H1 (cell line): ENCODE measurements at regions not wholly inside any gene's neighbourhood (a gene's known extent, or its start where the extent isn't known, plus 50 kb on each side); places are given as distances from the start of the nearest gene placed in this dataset.

Experiments
- CTCF ChIA-PET: fragments of 300-600 bp; sonication (Branson Sonifier 250); formaldehyde crosslinking; loops from one replicate; lab custom pipeline; 2021; ENCODE audit not compliant: partially characterized antibody; lab: Charles Lee
- POLR2A ChIA-PET: fragments of 300-600 bp; sonication (Branson Sonifier 250); formaldehyde crosslinking; loops from one replicate; lab custom pipeline; 2021; ENCODE audit warnings: inconsistent platforms; ENCODE audit not compliant: partially characterized antibody; lab: Charles Lee
- DNase-seq, 2 experiments: peaks; one replicate each; pipeline versions ENCODE4 v3.0.0 to v3.0.0-alpha.2; 2010 to 2022; ENCODE audit warnings: low spot score in 2 of 2, low read depth in 1 of 2, mixed read lengths in 1 of 2
- FAIRE-seq: peaks from 2 replicates; lab custom pipeline; 2011; peaks lifted over from hg19 to GRCh38; lab: Jason Lieb, UNC
- H2AFZ ChIP-seq: 2 replicates; pipeline ENCODE4 v1.8.1; 2012; ENCODE audit warnings: low read length, inconsistent platforms
- H2AK5ac ChIP-seq: 2 replicates; pipeline ENCODE4 v1.6.1; 2013; ENCODE audit warnings: low read depth, low read length
- H2BK120ac ChIP-seq: replicated peaks from 2 replicates; pipeline ENCODE3; 2013; ENCODE audit warnings: low read depth, low read length, inconsistent platforms
- H2BK12ac ChIP-seq: 2 replicates; pipeline ENCODE4 v1.6.1; 2013; ENCODE audit warnings: low read depth, low read length
- H2BK15ac ChIP-seq: 2 replicates; pipeline ENCODE4 v1.6.1; 2013; ENCODE audit warnings: low read length
- H2BK20ac ChIP-seq: 2 replicates; pipeline ENCODE4 v1.6.1; 2013; ENCODE audit warnings: low read length
- H2BK5ac ChIP-seq: 2 replicates; pipeline ENCODE4 v1.6.1; 2013; ENCODE audit warnings: low read depth, low read length
- H3K14ac ChIP-seq: 2 replicates; pipeline ENCODE4 v1.6.1; 2013; ENCODE audit warnings: inconsistent platforms; ENCODE audit not compliant: insufficient read length
- H3K18ac ChIP-seq: 2 replicates; pipeline ENCODE4 v1.6.1; 2013; ENCODE audit warnings: low read length; ENCODE audit errors: extremely low read depth
- H3K23ac ChIP-seq: 2 replicates; pipeline ENCODE4 v1.6.1; 2013; ENCODE audit warnings: inconsistent platforms; ENCODE audit not compliant: insufficient read length
- H3K23me2 ChIP-seq: 2 replicates; pipeline ENCODE4 v1.6.1; 2013; ENCODE audit warnings: low read depth, low read length
- H3K27ac ChIP-seq: 2 replicates; pipeline ENCODE4 v1.6.1; 2011; ENCODE audit warnings: low read depth, low read length, inconsistent platforms
- H3K27me3 ChIP-seq, 4 experiments: replicated peaks in 1 of 4; 1 replicate in 1 of 4; 2 replicates in 3 of 4; pipeline versions ENCODE4 v1.6.1 to v1.8.1; 2011 to 2013; ENCODE audit warnings: low read length in 3 of 4, mild to moderate bottlenecking in 3 of 4, inconsistent platforms in 2 of 4, mixed read lengths in 2 of 4, moderate library complexity in 1 of 4; ENCODE audit not compliant: control insufficient read depth in 3 of 4, insufficient read depth in 3 of 4; ENCODE audit errors: extremely low read depth in 1 of 4
- H3K36me3 ChIP-seq, 4 experiments: 2 replicates each; pipeline versions ENCODE4 v1.6.1 to v1.8.1; 2011 to 2013; ENCODE audit warnings: mild to moderate bottlenecking in 4 of 4, low read length in 3 of 4, moderate library complexity in 2 of 4, control low read depth in 1 of 4, inconsistent platforms in 1 of 4; ENCODE audit not compliant: insufficient read depth in 4 of 4, control insufficient read depth in 2 of 4
- H3K4ac ChIP-seq: replicated peaks from 2 replicates; pipeline ENCODE3; 2013; ENCODE audit warnings: low read length, low read depth, mixed read lengths, inconsistent platforms; ENCODE audit not compliant: insufficient read length
- H3K4me1 ChIP-seq, 4 experiments: replicated peaks in 1 of 4; 1 replicate in 1 of 4; 2 replicates in 3 of 4; pipeline versions ENCODE4 v1.6.1 to v1.8.1; 2011 to 2013; ENCODE audit warnings: low read length in 3 of 4, inconsistent platforms in 2 of 4, mixed read lengths in 1 of 4; ENCODE audit not compliant: insufficient read depth in 4 of 4, control insufficient read depth in 3 of 4
- H3K4me2 ChIP-seq, 2 experiments: 2 replicates each; pipeline versions ENCODE4 v1.6.1 to v1.8.1; 2011 to 2013; ENCODE audit warnings: low read depth in 2 of 2, low read length in 2 of 2, control low read depth in 1 of 2, inconsistent platforms in 1 of 2, mild to moderate bottlenecking in 1 of 2; ENCODE audit not compliant: insufficient read depth in 1 of 2
- H3K4me3 ChIP-seq, 4 experiments: fragments of 200-600, 300-600 bp in 1 of 4; sonication (generic), shearing (Covaris generic), sonication (Bioruptor Twin) in 1 of 4; 2 replicates each; pipeline versions ENCODE4 v1.5.1 to v1.8.1; 2011 to 2016; ENCODE audit warnings: low read length in 4 of 4, low read depth in 3 of 4, control low read depth in 2 of 4, inconsistent platforms in 2 of 4, mild to moderate bottlenecking in 2 of 4, mixed read lengths in 1 of 4, moderate library complexity in 1 of 4; ENCODE audit not compliant: insufficient read depth in 2 of 4; ENCODE audit errors: extremely low read depth in 1 of 4
- H3K56ac ChIP-seq: replicated peaks from 2 replicates; pipeline ENCODE3; 2013; ENCODE audit warnings: low read depth, mild to moderate bottlenecking, mixed read lengths, low read length, inconsistent platforms; ENCODE audit not compliant: insufficient read length
- H3K79me1 ChIP-seq: 2 replicates; pipeline ENCODE4 v1.6.1; 2013; ENCODE audit warnings: low read depth, low read length, control low read depth
- H3K79me2 ChIP-seq, 2 experiments: 2 replicates each; pipeline versions ENCODE4 v1.6.1 to v1.8.1; 2012 to 2013; ENCODE audit warnings: low read length in 2 of 2, mild to moderate bottlenecking in 2 of 2, inconsistent platforms in 1 of 2; ENCODE audit not compliant: insufficient read depth in 2 of 2, control insufficient read depth in 1 of 2
- H3K9ac ChIP-seq, 4 experiments: replicated peaks in 1 of 4; 1 replicate in 1 of 4; 2 replicates in 3 of 4; pipeline versions ENCODE4 v1.6.1 to v1.8.1; 2011 to 2013; ENCODE audit warnings: low read depth in 3 of 4, low read length in 3 of 4, control low read depth in 2 of 4, mild to moderate bottlenecking in 2 of 4, moderate library complexity in 2 of 4, inconsistent platforms in 1 of 4; ENCODE audit errors: extremely low read depth in 1 of 4
- H3K9me3 ChIP-seq, 2 experiments: 2 replicates each; pipeline versions ENCODE4 v1.6.1 to v1.8.1; 2012 to 2013; ENCODE audit warnings: mild to moderate bottlenecking in 2 of 2, moderate library complexity in 2 of 2, control low read depth in 1 of 2, inconsistent platforms in 1 of 2, low read depth in 1 of 2, low read length in 1 of 2, mixed read lengths in 1 of 2; ENCODE audit not compliant: insufficient read depth in 2 of 2
- H4K20me1 ChIP-seq, 2 experiments: replicated peaks in 1 of 2; 2 replicates each; pipeline versions ENCODE3 to v1.8.1; 2011 to 2013; ENCODE audit warnings: inconsistent platforms in 2 of 2, low read length in 2 of 2, mild to moderate bottlenecking in 1 of 2; ENCODE audit not compliant: insufficient read depth in 2 of 2, control insufficient read depth in 1 of 2
- H4K5ac ChIP-seq: 2 replicates; pipeline ENCODE4 v1.6.1; 2013; ENCODE audit warnings: low read length, low read depth, mixed read lengths, inconsistent platforms; ENCODE audit not compliant: insufficient read length
- H4K8ac ChIP-seq: 2 replicates; pipeline ENCODE4 v1.8.0; 2013; ENCODE audit warnings: mild to moderate bottlenecking, moderate library complexity, low read length, inconsistent platforms; ENCODE audit not compliant: insufficient read depth; ENCODE audit errors: extremely low read depth
- H4K91ac ChIP-seq: replicated peaks from 2 replicates; pipeline ENCODE3; 2013; ENCODE audit warnings: low read length, mixed read lengths, inconsistent platforms; ENCODE audit not compliant: insufficient read length
- BCL11A ChIP-seq, 2 experiments: IDR thresholded peaks; one replicate each; pipeline ENCODE4 v1.6.1; 2011; ENCODE audit warnings: low read depth in 2 of 2, low read length in 2 of 2, mild to moderate bottlenecking in 2 of 2
- CHD1 ChIP-seq: IDR thresholded peaks from 2 replicates; pipeline ENCODE4 v1.6.1; 2012; ENCODE audit warnings: low read depth, low read length, improper control_type of control experiment
- JUN ChIP-seq: IDR thresholded peaks from 2 replicates; pipeline ENCODE4 v1.6.1; 2011; ENCODE audit warnings: low read depth, mild to moderate bottlenecking, improper control_type of control experiment, low read length
- KDM4A ChIP-seq: IDR thresholded peaks from one replicate; pipeline ENCODE4 v1.7.1; 2012; ENCODE audit warnings: low read depth, mild to moderate bottlenecking, moderate library complexity, low read length, inconsistent platforms; ENCODE audit not compliant: severe bottlenecking
- SIN3A ChIP-seq, 2 experiments: IDR thresholded peaks in 1 of 2; conservative IDR thresholded peaks in 1 of 2; 2 replicates each; pipeline ENCODE4 v1.6.1; 2011 to 2012; ENCODE audit warnings: low read length in 2 of 2, improper control_type of control experiment in 1 of 2, low read depth in 1 of 2, mild to moderate bottlenecking in 1 of 2
- SIX5 ChIP-seq: IDR thresholded peaks from 2 replicates; pipeline ENCODE4 v1.6.1; 2011; ENCODE audit warnings: mild to moderate bottlenecking, low read depth, low read length
- SP1 ChIP-seq: IDR thresholded peaks from 2 replicates; pipeline ENCODE4 v1.6.1; 2011; ENCODE audit warnings: low read depth, low read length
- SRF ChIP-seq: IDR thresholded peaks from 2 replicates; pipeline ENCODE4 v1.6.1; 2011; ENCODE audit warnings: mild to moderate bottlenecking, low read depth, low read length, moderate library complexity
- TAF7 ChIP-seq: optimal IDR thresholded peaks from 2 replicates; pipeline ENCODE3; 2011; ENCODE audit warnings: low read depth, mild to moderate bottlenecking, inconsistent platforms, low read length, moderate library complexity, borderline replicate concordance
- WGBS, 2 experiments: shearing (Covaris generic) in 1 of 2; methylation state at CpG; one replicate each; pipeline versions ENCODE4 v1.1.6 to v1.1.7; 2013 to 2015; ENCODE audit warnings: low lambda C conversion rate in 2 of 2, mixed read lengths in 2 of 2, inconsistent platforms in 1 of 2, low coverage in 1 of 2, missing lambda C conversion rate in 1 of 2; ENCODE audit not compliant: insufficient replicate concordance in 2 of 2, insufficient coverage in 1 of 2, insufficient read length in 1 of 2; ENCODE audit errors: extremely low coverage in 1 of 2, missing lambda C conversion rate in 1 of 2; 5-methylcytosine and 5-hydroxymethylcytosine counted together
- TF ChIP-seq, protein P1 (sequence below), 3 experiments: IDR thresholded peaks; 1 replicate in 2 of 3; 2 replicates in 1 of 3; pipeline versions ENCODE4 v1.5.1 to v1.6.1; 2011; ENCODE audit warnings: low read length in 3 of 3, mild to moderate bottlenecking in 3 of 3, inconsistent platforms in 2 of 3, low read depth in 1 of 3, moderate library complexity in 1 of 3; ENCODE audit not compliant: insufficient read depth in 1 of 3; ENCODE audit errors: control extremely low read depth in 1 of 3
- TF ChIP-seq, protein P2 (sequence below): IDR thresholded peaks from 2 replicates; pipeline ENCODE4 v1.6.1; 2011; ENCODE audit warnings: low read length, improper control_type of control experiment

DNA sequence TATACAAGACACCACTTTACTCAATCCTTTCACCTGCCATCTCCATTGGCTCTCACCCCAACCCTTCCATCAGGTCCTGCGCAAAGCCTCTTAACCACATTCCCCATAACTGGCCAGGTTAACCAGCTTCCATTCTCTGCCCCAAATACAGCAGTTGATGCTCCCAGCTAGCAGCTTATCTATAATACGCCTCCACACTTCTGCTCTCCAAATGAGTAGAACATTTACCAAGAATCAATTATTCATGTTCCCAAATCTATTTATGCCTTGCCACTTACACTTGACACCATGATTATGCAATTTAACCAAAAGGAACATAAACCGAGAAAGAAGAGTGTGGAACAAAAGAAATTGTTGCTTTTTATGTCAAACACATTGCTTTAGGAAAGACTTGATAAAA is 103.7 kb upstream of the TPM1 start:
- no peak overlapping the region for H3K4me3 ChIP-seq
- no peak overlapping the region for H2AFZ ChIP-seq
- H3K79me2 ChIP-seq, result no peaks in the 10 kb centered on the region
- no peak overlapping the region for H3K4ac ChIP-seq
- H4K91ac ChIP-seq, result no peak overlapping the region
- H3K36me3 ChIP-seq, result no peaks in the 10 kb centered on the region
- H3K27me3 ChIP-seq, result no peaks in the 10 kb centered on the region
- no peak overlapping the region for H2AK5ac ChIP-seq
- H2BK15ac ChIP-seq, result no peak overlapping the region
- no peaks in the 10 kb centered on the region; the same call in 1 of the 2 replicates for H3K23me2 ChIP-seq
- WGBS, 2 experiments, result 95% methylated on average over 3 of the region's 3 CpGs; no CpG with 5 or more reads in 1 of the 2 experiments
- no peak overlapping the region for H3K9ac ChIP-seq
- H3K23ac ChIP-seq, result no peak overlapping the region
- peaks cover 0 to 3% (median 0%) of the 10 kb centered on the region in 4 experiments; a peak in 1 of 7 replicates for H3K4me1 ChIP-seq
- no peak overlapping the region for H2BK5ac ChIP-seq
- H3K27ac ChIP-seq, result no peak overlapping the region
- no peak overlapping the region for H2BK120ac ChIP-seq
- H3K18ac ChIP-seq, result no peak overlapping the region
- ChIA-PET CTCF (interaction anchor here (1.9 kb wide), 1 partner anchor 39 kb away, joined by 4 read pairs; no protein-coding TSS in a partner anchor), POLR2A (interaction anchor here (1.2 kb wide), 1 partner anchor 109 kb away, joined by 3 read pairs; no protein-coding TSS in a partner anchor)
- H4K8ac ChIP-seq, result no peak overlapping the region
- FAIRE-seq, result no peak
- no peaks in the 10 kb centered on the region for H3K79me1 ChIP-seq
- H4K5ac ChIP-seq, result no peak overlapping the region
- H3K9me3 ChIP-seq, result no peaks in the 10 kb centered on the region
- no peak overlapping the region for H3K14ac ChIP-seq
- no peaks in the 10 kb centered on the region for H4K20me1 ChIP-seq
- H3K56ac ChIP-seq, result no peak overlapping the region
- no peak overlapping the region for H3K4me2 ChIP-seq
- DNase-seq, result no peak
- no peak overlapping the region for H2BK12ac ChIP-seq
- no peak overlapping the region for H2BK20ac ChIP-seq
- TF ChIP-seq TAF7 (no peak), CHD1 (no peak), SP1 (no peak), SRF (no peak), SIX5 (no peak), SIN3A (conservative IDR thresholded peaks at IDR 0.05 in 1 of 2, IDR thresholded peaks at IDR 0.05 in 1 of 2; ENCODE audit: low read depth in 1 of 2, low read length in 2 of 2) (no peak), BCL11A (IDR thresholded peaks at IDR 0.05; ENCODE audit: low read depth in 2 of 2, low read length in 2 of 2) (no peak), JUN (no peak), KDM4A (no peak)
- TF ChIP-seq, protein P1, sequence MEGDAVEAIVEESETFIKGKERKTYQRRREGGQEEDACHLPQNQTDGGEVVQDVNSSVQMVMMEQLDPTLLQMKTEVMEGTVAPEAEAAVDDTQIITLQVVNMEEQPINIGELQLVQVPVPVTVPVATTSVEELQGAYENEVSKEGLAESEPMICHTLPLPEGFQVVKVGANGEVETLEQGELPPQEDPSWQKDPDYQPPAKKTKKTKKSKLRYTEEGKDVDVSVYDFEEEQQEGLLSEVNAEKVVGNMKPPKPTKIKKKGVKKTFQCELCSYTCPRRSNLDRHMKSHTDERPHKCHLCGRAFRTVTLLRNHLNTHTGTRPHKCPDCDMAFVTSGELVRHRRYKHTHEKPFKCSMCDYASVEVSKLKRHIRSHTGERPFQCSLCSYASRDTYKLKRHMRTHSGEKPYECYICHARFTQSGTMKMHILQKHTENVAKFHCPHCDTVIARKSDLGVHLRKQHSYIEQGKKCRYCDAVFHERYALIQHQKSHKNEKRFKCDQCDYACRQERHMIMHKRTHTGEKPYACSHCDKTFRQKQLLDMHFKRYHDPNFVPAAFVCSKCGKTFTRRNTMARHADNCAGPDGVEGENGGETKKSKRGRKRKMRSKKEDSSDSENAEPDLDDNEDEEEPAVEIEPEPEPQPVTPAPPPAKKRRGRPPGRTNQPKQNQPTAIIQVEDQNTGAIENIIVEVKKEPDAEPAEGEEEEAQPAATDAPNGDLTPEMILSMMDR (IDR thresholded peaks at IDR 0.05; ENCODE audit: control extremely low read depth in 1 of 3, insufficient read depth in 1 of 3, low read depth in 1 of 3, low read length in 3 of 3), result no peak
- TF ChIP-seq, protein P2, sequence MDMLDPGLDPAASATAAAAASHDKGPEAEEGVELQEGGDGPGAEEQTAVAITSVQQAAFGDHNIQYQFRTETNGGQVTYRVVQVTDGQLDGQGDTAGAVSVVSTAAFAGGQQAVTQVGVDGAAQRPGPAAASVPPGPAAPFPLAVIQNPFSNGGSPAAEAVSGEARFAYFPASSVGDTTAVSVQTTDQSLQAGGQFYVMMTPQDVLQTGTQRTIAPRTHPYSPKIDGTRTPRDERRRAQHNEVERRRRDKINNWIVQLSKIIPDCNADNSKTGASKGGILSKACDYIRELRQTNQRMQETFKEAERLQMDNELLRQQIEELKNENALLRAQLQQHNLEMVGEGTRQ, result no peak
